Ovary (tissue), 7 donors: ENCODE measurements at regions not wholly inside any gene's neighbourhood (a gene's known extent, or its start where the extent isn't known, plus 50 kb on each side); places are given as distances from the start of the nearest gene placed in this dataset.
"Not testable (repeated sequence)": the region's sequence is repeated elsewhere in the genome, so short reads cannot be mapped to it uniquely, and the experiment has no call there.

Source experiments
- DNase-seq, 5 donors: peaks; one replicate each; pipeline ENCODE4 v3.0.0-alpha.2; 2019 to 2020
- H3K27ac ChIP-seq, 2 donors: fragments of 200-600 bp; one replicate each; pipeline versions ENCODE4 v1.5.1 to v1.8.0; 2019 to 2022
- H3K27me3 ChIP-seq: fragments of 200-600 bp; one replicate; pipeline ENCODE4 v1.8.0; 2022
- H3K36me3 ChIP-seq: fragments of 200-600 bp; sonication (generic); one replicate; pipeline ENCODE4 v1.5.1; 2019
- H3K4me1 ChIP-seq: one replicate; pipeline ENCODE4 v1.8.1; 2013; ENCODE audit warnings: mild to moderate bottlenecking, moderate library complexity; ENCODE audit not compliant: insufficient read depth
- H3K4me3 ChIP-seq: fragments of 200-600 bp; sonication (generic); one replicate; pipeline ENCODE4 v1.5.1; 2017
- H3K9me3 ChIP-seq, 2 donors: fragments of 200-600 bp in 1 of 2; sonication (generic) in 1 of 2; one replicate each; pipeline versions ENCODE4 v1.5.1 to v1.8.1; 2013 to 2019; ENCODE audit warnings: mild to moderate bottlenecking in 1 of 2, moderate library complexity in 1 of 2
- EP300 ChIP-seq: sonication (generic); formaldehyde crosslinking; IDR thresholded peaks from one replicate; pipeline ENCODE4 v1.6.1; 2017; ENCODE audit warnings: antibody characterized with exemption
- POLR2A ChIP-seq: fragments of 450-650 bp; IDR thresholded peaks from one replicate; pipeline ENCODE4 v1.6.1; 2017; ENCODE audit warnings: antibody characterized with exemption, mild to moderate bottlenecking, moderate library complexity
- WGBS, 3 donors: extraction: QIAGEN DNeasy Blood & Tissue Kit in 1 of 3; methylation state at CpG; one replicate each; pipeline versions ENCODE4 v1.1.5 to v1.1.7; 2013 to 2017; 5-methylcytosine and 5-hydroxymethylcytosine counted together
- intact Hi-C, 4 donors: fragments of 100-400 bp; cut with DNase I; formaldehyde crosslinking; loops; one replicate each; pipeline versions ENCODE4 v1.11.0 to v1.15.1; 2022 to 2023
- TF ChIP-seq, protein P1 (sequence below), 3 donors: fragments of 450-650 bp in 2 of 3; fragments of 200-600 bp in 1 of 3; IDR thresholded peaks; one replicate each; pipeline versions ENCODE4 v1.5.1 to v1.8.0; 2016 to 2022; ENCODE audit warnings: antibody characterized with exemption in 3 of 3, mild to moderate bottlenecking in 1 of 3
- donor health status: DM: no; HTN: no; CAD: no; lungs with moderate emphysema.
- donor health status: DM: no; HTN: no; CAD: no.
- donor health status: Bipolar disorder and iron deficiency.
- donor health status: DM: no; HTN: no; CAD: no.
- donor health status: DM: yes; HTN: yes; CAD: no.

DNA sequence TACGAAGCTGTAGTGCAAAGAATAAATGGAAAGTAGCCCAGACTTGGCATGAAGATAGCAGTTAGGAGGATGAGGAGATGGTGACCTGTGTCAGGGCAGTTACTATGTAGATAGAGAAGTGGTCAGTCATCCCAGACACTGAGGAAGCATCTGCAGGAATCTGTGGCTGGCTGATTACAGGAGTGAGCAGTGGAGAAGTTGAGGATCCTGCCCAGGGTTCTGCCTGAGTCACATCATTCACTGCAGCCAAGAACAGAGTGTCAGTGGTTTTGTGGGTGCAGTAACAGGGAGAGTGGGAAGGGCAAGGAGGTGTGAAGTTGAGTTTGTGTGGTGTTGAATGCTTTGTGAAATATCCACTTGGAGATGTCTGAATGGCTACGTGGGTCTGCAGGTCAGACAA is 676.4 kb upstream of the NRP1 start:
- Histone ChIP-seq H3K36me3 (no peaks in the 10 kb centered on the region), H3K27ac (no peak overlapping the region), H3K9me3 (no peaks in the 10 kb centered on the region), H3K27me3 (no peaks in the 10 kb centered on the region), H3K4me1 (peaks cover 1% of the 10 kb centered on the region), H3K4me3 (no peak overlapping the region)
- WGBS, 3 donors: 93% methylated on average over 2 of the region's 2 CpGs
- TF ChIP-seq EP300 (no peak), POLR2A (no peak)
- TF ChIP-seq, protein P1, sequence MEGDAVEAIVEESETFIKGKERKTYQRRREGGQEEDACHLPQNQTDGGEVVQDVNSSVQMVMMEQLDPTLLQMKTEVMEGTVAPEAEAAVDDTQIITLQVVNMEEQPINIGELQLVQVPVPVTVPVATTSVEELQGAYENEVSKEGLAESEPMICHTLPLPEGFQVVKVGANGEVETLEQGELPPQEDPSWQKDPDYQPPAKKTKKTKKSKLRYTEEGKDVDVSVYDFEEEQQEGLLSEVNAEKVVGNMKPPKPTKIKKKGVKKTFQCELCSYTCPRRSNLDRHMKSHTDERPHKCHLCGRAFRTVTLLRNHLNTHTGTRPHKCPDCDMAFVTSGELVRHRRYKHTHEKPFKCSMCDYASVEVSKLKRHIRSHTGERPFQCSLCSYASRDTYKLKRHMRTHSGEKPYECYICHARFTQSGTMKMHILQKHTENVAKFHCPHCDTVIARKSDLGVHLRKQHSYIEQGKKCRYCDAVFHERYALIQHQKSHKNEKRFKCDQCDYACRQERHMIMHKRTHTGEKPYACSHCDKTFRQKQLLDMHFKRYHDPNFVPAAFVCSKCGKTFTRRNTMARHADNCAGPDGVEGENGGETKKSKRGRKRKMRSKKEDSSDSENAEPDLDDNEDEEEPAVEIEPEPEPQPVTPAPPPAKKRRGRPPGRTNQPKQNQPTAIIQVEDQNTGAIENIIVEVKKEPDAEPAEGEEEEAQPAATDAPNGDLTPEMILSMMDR (IDR thresholded peaks at IDR 0.05): no peak
- DNase-seq: no peak
- intact Hi-C loops: no loop called here

DNA sequence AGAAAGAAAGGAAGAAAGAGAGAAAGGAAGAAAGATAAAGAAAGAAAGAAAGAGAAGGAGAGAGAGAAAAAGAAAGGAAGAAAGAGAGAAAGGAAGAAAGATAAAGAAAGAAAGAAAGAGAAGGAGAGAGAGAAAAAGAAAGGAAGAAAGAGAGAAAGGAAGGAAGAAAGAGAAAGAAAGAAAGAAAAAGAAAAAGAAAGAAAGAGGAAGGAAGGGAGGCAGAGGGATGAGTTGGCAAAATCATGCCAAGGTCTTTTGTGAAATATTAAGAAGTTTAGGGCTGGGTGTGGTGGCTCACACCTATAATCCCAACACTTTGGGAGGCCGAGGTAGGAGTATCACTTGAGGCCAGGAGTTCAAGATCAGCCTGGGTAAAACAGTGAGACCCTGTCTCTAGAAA is 675.8 kb upstream of the NRP1 start:
- H3K4me1 ChIP-seq, H3K27ac ChIP-seq, H3K4me3 ChIP-seq, intact Hi-C loops, H3K27me3 ChIP-seq, H3K36me3 ChIP-seq, H3K9me3 ChIP-seq, DNase-seq: not testable (repeated sequence)
- WGBS, 3 donors: 85 to 92% (median 90%) methylated on average over 1 of the region's 1 CpG

DNA sequence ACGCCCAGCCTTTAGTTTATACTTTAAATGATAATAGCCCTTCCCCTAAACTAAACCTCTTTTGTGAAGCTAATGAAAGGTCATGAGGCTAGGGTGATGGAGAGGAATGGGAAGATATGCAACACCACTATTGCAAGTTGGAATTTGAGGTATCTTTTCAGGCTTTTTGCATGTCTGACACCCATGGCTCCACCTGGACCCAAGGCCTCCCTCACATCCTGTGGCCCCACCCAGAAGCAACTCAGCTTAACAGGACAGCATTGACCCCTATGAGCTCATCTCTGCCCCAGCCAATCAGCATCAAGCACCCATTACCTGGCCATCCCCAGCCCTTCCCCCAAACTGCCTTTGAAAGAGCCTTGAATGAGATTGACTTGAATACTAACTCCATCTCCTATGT is 674.2 kb upstream of the NRP1 start:
- no peak for DNase-seq
- Histone ChIP-seq H3K4me3 (no peak overlapping the region), H3K27ac (no peak overlapping the region), H3K4me1 (peaks cover 1% of the 10 kb centered on the region), H3K9me3 (no peaks in the 10 kb centered on the region), H3K27me3 (no peaks in the 10 kb centered on the region), H3K36me3 (no peaks in the 10 kb centered on the region)
- whole genome bisulfite sequencing, 3 donors: 91 to 100% (median 98%) methylated on average over 1 of the region's 1 CpG
- intact Hi-C loops: no loop called here
- no peak for TF ChIP-seq EP300
- no peak for TF ChIP-seq POLR2A
- TF ChIP-seq, protein P1 (IDR thresholded peaks at IDR 0.05): no peak

DNA sequence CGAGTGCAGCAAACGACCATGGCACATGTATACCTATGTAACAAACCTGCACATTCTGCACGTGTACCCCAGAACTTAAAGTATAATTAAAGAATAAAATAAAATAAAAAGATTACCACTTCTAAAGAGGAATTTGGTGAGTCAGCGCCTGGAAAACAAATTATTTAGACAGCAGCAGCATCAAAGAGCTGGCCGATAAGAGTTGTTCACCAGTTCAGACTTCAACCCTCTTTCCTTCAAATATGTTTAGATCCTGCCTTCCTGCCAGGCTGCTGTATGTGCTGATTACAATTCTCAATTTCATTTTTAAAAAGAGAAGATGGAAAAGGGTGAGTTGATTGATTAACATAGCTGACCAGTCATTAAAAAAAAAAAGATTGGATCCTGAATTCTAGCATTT is 672.0 kb upstream of the NRP1 start:
- Histone ChIP-seq H3K9me3 (no peaks in the 10 kb centered on the region), H3K4me1 (peaks cover 1% of the 10 kb centered on the region), H3K27ac (peak overlapping the region in 1 of 2 donors; percentile 7), H3K4me3 (no peak overlapping the region), H3K36me3 (no peaks in the 10 kb centered on the region), H3K27me3 (no peaks in the 10 kb centered on the region)
- 21 to 23% (median 21%) methylated on average over 5 of the region's 5 CpGs for WGBS, 3 donors
- DNase-seq: no peak
- intact Hi-C loops: no loop called here
- no peak for TF ChIP-seq EP300
- no peak for TF ChIP-seq POLR2A

DNA sequence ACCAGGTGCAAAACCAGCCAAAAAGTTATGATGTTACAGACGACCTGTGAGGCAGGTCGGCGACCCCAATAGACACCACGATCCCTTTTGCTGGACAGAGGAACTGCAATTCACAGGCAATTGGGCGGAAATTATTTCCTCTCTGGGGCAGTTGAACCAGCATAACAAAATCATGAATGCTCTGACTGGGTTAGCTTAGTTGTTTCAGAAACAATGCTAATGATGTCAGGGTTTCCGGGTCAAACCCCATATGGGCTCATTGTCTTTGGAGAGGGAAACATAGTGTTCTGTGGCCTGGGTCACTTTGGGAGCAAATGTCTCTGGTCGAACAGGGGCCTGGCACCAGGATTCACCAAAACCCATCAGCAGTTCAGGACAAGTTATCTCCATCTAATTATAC is 669.1 kb upstream of the NRP1 start:
- peaks cover 1% of the 10 kb centered on the region for H3K4me1 ChIP-seq
- WGBS, 3 donors: 86 to 96% (median 91%) methylated on average over 7 of the region's 7 CpGs
- no peak for TF ChIP-seq POLR2A
- TF ChIP-seq EP300: no peak
- TF ChIP-seq, protein P1 (IDR thresholded peaks at IDR 0.05): no peak
- DNase-seq: no peak
- no peak overlapping the region for H3K27ac ChIP-seq
- no peaks in the 10 kb centered on the region for H3K9me3 ChIP-seq
- no peaks in the 10 kb centered on the region for H3K27me3 ChIP-seq
- intact Hi-C loops: no loop called here
- no peak overlapping the region for H3K4me3 ChIP-seq
- H3K36me3 ChIP-seq: no peaks in the 10 kb centered on the region

DNA sequence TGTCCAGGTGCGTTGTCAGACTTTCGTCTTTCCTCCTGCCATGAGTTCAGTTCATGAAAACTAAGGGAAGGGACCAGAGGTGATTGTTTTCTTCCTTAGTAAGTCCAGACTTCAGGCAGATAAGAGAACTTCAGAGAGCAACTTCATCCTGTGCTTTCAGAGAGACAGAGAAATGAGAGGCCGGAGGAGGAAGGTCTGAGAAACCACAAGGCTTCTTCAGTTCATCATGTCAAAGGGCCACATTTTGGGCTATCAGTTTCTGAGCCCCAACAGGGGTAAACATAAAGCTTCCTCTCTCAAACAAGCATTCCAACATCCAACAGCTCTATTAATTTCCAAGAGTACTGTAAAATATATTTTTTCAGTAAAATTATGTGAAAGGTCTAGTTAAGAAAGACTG is 668.4 kb upstream of the NRP1 start:
- intact Hi-C loops: no loop called here
- no peak overlapping the region for H3K4me3 ChIP-seq
- 91 to 94% (median 91%) methylated on average over 3 of the region's 3 CpGs for WGBS, 3 donors
- TF ChIP-seq POLR2A (no peak), EP300 (no peak)
- TF ChIP-seq, protein P1 (IDR thresholded peaks at IDR 0.05): no peak
- H3K36me3 ChIP-seq: no peaks in the 10 kb centered on the region
- H3K4me1 ChIP-seq: peaks cover 1% of the 10 kb centered on the region
- DNase-seq: no peak
- H3K27ac ChIP-seq: no peak overlapping the region
- no peaks in the 10 kb centered on the region for H3K27me3 ChIP-seq
- no peaks in the 10 kb centered on the region for H3K9me3 ChIP-seq
